KOPT-K1 (cell line): ENCODE measurements at regions not wholly inside any gene's neighbourhood (a gene's known extent, or its start where the extent isn't known, plus 50 kb on each side); places are given as distances from the start of the nearest gene placed in this dataset.

ENCODE experiments used
- H3K27ac ChIP-seq: fragments of 200-600 bp; sonication (generic); 2 replicates; pipeline ENCODE4 v1.5.1; 2016; ENCODE audit warnings: antibody characterized with exemption, mild to moderate bottlenecking, low read depth, low read length; ENCODE audit not compliant: poor library complexity, severe bottlenecking
- H3K36me3 ChIP-seq: fragments of 200-600 bp; sonication (generic); 2 replicates; pipeline ENCODE4 v1.5.1; 2017; ENCODE audit warnings: antibody characterized with exemption, mild to moderate bottlenecking, low read length, moderate library complexity; ENCODE audit not compliant: insufficient read depth
- H3K9me3 ChIP-seq: fragments of 200-600 bp; sonication (generic); 2 replicates; pipeline ENCODE4 v1.5.1; 2017; ENCODE audit warnings: antibody characterized with exemption, low read length, mild to moderate bottlenecking; ENCODE audit not compliant: insufficient read depth, poor library complexity, severe bottlenecking

DNA sequence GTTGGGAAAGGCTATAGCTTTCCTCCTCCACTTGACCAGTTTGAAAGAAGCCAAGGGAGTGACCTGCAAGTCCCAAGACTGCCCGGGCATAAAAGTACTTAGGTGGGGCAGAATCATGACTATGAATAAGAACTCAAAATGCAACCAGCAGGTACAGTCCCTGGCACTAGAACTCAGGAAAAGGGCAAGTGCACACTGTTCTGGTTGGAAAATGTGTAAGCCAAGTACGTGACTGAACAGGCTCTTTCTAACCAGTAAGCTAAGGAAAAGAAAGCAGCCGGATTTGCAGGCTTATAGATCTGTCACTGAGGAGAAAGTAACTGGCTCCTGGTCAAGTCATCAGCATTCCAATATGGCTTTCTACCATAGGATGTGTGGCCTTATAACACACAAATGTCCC, 101.2 kb upstream of the SLC4A7 start:
- Histone ChIP-seq H3K36me3 (no peaks in the 10 kb centered on the region), H3K27ac (no peak overlapping the region), H3K9me3 (peaks cover 6% of the 10 kb centered on the region)

- Histone ChIP-seq H3K36me3 (no peaks in the 10 kb centered on the region), H3K27ac (no peak overlapping the region), H3K9me3 (peaks cover 6% of the 10 kb centered on the region)
These were observed 100.7 kb upstream of the SLC4A7 start for GRCh38 chr3:27584874-27585273.

- Histone ChIP-seq H3K9me3 (peaks cover 6% of the 10 kb centered on the region), H3K27ac (no peak overlapping the region), H3K36me3 (no peaks in the 10 kb centered on the region)
These were observed 97.7 kb upstream of the SLC4A7 start for GRCh38 chr3:27581852-27582251.

GRCh38 chr3:27578032-27578431, 93.8 kb upstream of the SLC4A7 start:
- Histone ChIP-seq H3K9me3 (peaks cover 6% of the 10 kb centered on the region), H3K36me3 (no peaks in the 10 kb centered on the region), H3K27ac (no peak overlapping the region)

- peaks cover 6% of the 10 kb centered on the region for H3K9me3 ChIP-seq
- no peaks in the 10 kb centered on the region for H3K36me3 ChIP-seq
- no peak overlapping the region for H3K27ac ChIP-seq
These were observed 93.3 kb upstream of the SLC4A7 start for GRCh38 chr3:27577504-27577903.

GRCh38 chr3:27576171-27576570, 92.0 kb upstream of the SLC4A7 start:
- Histone ChIP-seq H3K36me3 (no peaks in the 10 kb centered on the region), H3K27ac (peak overlapping the region; percentile 68), H3K9me3 (no peaks in the 10 kb centered on the region)

DNA sequence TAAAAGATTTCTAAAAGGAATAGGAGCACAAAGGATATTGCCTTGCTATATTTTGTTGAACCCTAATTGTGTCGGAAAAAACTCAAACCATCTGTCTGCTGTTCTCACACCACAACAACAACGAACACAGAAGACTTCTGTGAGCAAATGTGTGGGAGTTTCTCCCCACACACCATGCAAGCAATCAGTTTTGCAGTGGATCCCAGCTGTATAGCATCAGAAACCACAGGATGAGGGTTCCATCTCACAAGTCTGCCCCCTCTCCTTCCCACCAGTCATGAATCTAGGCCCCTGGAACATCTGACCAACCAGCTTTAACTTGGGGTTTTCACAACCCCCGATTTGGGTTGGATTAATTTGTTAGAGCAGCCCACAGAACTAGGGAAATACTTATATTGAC, 91.3 kb upstream of the SLC4A7 start:
- Histone ChIP-seq H3K27ac (peak overlapping the region; percentile 68), H3K36me3 (no peaks in the 10 kb centered on the region), H3K9me3 (no peaks in the 10 kb centered on the region)

DNA sequence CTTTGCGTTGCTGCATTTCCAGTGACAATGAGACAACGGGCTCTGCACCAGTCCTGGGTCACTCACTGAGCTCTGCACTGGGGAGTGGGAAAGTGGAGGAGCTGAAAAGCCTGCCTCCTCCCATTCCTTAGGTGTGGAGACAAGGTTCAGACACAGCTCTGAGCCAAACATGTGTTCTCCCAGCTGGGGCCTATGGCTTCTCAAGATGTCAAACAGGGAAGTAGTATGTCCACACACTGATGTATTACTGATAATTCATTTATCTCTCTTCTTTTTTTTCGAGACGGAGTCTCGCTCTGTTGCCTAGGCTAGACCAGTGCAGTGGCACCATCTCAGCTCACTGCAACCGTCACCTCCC, 90.2 kb upstream of the SLC4A7 start:
- H3K36me3 ChIP-seq = no peaks in the 10 kb centered on the region
- H3K27ac ChIP-seq = peak overlapping the region; percentile 27
- no peaks in the 10 kb centered on the region for H3K9me3 ChIP-seq

DNA sequence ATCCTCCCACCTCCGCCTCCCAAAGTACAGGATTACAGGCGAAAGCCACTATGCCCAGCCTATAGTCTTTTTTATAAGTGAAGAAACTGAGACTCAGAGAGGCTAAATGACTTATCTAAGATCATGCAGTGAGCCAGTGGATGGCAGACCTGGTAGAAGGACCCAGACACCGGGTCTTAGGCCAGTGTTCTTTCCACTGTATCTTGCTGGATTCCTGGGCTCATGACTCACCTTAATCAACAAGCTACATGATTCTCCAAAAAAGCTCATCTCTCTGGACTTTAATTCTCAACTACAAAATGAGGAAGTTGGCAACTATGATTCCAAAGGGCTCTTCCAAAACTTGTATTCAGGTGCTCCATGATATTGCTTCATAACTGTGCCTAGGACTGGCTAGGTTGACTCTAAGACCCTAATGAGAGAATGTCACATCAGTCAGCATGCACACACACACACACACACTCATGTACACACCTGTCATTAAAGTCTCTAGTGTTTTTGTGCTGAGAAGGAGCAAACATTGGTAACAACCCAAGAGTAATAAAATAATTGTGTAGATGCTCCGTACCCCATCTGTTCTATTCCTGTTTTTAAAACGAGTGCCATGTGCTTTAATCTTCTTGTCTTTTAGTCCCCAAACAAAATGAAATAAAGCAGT, 89.7 kb upstream of the SLC4A7 start:
- H3K27ac ChIP-seq = peak overlapping the region; percentile 27
- no peaks in the 10 kb centered on the region for H3K36me3 ChIP-seq
- H3K9me3 ChIP-seq = no peaks in the 10 kb centered on the region

DNA sequence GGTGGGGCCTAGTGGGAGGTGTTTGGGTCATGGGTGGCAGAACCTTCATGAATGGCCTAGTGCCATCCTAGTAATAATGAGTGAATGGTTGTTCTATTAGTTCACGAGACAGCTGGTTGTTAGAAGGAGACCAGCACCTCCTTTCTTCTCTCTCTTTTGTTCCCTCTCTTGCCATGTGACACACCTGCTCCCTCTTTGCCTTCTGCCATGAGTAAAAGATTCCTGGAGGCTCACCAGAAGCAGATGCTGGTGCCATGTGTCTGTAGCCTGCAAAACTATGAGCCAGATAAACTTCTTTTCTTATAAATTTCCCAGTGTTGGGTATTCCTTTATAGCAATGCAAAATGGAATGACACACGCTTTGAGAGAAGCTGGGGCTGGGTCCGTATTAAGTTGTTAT, 89.0 kb upstream of the SLC4A7 start:
- Histone ChIP-seq H3K36me3 (no peaks in the 10 kb centered on the region), H3K27ac (no peak overlapping the region), H3K9me3 (no peaks in the 10 kb centered on the region)

- no peaks in the 10 kb centered on the region for H3K36me3 ChIP-seq
- no peaks in the 10 kb centered on the region for H3K9me3 ChIP-seq
- no peak overlapping the region for H3K27ac ChIP-seq
These were observed 87.2 kb upstream of the SLC4A7 start for GRCh38 chr3:27571345-27571744.

DNA sequence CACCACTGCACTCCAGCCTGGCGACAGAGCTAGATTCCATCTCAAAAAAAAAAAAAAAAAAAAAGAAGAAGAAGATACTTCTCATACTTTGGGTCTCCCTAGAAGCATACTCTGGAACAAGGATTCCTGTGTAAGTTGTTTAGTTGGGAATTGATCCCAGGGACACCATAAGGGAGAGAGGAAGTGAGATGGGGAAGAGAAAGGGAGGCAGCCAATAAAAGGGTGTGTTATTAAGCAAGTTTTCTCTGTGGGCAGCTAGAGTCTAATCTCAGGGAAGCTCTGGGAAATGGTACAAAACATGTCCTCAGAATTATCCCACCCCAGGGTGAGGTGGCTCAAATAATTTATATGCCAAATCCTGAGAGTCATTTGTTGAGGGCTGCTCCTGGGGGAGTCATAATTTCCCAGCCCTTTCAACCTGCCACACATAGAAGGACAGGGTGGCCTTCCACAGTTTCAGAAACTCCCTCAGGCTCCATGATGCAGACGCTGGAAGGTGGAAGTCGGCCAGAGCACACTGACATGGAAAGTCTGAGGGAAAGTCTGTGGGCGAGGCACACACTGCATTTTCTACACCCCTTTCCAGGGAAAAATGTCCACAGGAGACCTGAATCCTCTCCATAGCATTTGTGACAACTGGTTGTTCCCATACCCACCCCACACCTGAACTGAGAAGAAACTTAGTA, 86.4 kb upstream of the SLC4A7 start:
- Histone ChIP-seq H3K9me3 (no peaks in the 10 kb centered on the region), H3K27ac (no peak overlapping the region), H3K36me3 (no peaks in the 10 kb centered on the region)

GRCh38 chr3:27568393-27568792, 84.2 kb upstream of the SLC4A7 start:
- Histone ChIP-seq H3K9me3 (no peaks in the 10 kb centered on the region), H3K36me3 (no peaks in the 10 kb centered on the region), H3K27ac (no peak overlapping the region)

DNA sequence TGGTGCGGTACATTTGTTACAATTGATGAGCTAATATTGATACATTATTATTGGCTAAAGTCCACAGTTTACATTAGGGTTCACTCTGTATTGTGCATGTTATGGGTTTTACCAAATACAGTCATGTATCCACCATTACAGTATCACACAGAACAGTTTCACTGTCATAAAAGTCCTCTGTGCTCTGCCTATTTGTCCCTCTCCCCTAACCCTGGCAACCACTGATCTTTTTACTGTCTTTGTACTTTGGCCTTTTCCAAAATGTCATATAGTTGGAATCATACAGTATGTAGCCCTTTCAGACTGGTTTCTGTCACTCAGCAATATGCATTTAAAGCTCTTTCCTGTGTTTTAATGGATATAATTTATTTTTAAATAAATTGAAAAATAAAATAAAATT, 83.1 kb upstream of the SLC4A7 start:
- no peaks in the 10 kb centered on the region for H3K36me3 ChIP-seq
- H3K9me3 ChIP-seq = no peaks in the 10 kb centered on the region
- H3K27ac ChIP-seq = no peak overlapping the region

DNA sequence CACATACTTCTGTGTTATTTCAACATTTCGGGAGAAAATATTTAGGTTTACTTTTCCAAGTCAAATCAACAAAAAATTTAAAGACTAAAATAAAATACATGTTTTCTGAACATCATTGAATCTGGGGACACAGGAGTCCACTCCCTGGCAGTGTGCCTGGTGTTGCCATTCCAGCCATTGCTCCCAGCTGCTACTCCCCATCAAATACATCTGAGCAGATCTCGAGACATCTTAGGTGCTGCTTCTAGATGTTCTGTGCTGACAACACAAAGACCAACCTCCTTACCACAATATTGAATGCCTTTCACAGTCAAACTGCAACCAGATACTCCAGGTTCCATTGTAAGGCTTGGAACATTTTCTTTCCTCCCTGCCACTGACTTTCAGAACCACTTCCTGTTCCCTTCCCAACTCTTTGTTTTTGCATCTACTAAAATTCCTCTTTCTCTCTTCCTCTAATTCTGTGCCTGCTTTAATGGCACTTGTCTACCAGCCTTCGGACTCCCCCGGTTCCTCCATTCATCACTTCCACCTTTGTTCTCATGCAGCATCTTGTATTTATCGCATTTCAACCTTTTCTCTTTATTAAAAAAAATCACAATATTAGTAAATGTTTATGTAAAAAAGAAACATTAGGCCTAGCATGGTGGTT, 81.1 kb upstream of the SLC4A7 start:
- H3K27ac ChIP-seq = no peak overlapping the region
- H3K36me3 ChIP-seq = no peaks in the 10 kb centered on the region
- no peaks in the 10 kb centered on the region for H3K9me3 ChIP-seq

- Histone ChIP-seq H3K9me3 (no peaks in the 10 kb centered on the region), H3K36me3 (no peaks in the 10 kb centered on the region), H3K27ac (no peak overlapping the region)
These were observed 77.4 kb upstream of the SLC4A7 start for GRCh38 chr3:27561576-27561975.
